H1 (cell line): ENCODE measurements at regions not wholly inside any gene's neighbourhood (a gene's known extent, or its start where the extent isn't known, plus 50 kb on each side); places are given as distances from the start of the nearest gene placed in this dataset.

ENCODE experiments used
- CTCF ChIA-PET: fragments of 300-600 bp; sonication (Branson Sonifier 250); formaldehyde crosslinking; loops from one replicate; lab custom pipeline; 2021; ENCODE audit not compliant: partially characterized antibody; lab: Charles Lee
- POLR2A ChIA-PET: fragments of 300-600 bp; sonication (Branson Sonifier 250); formaldehyde crosslinking; loops from one replicate; lab custom pipeline; 2021; ENCODE audit warnings: inconsistent platforms; ENCODE audit not compliant: partially characterized antibody; lab: Charles Lee
- DNase-seq, 2 experiments: peaks; one replicate each; pipeline versions ENCODE4 v3.0.0 to v3.0.0-alpha.2; 2010 to 2022; ENCODE audit warnings: low spot score in 2 of 2, low read depth in 1 of 2, mixed read lengths in 1 of 2
- FAIRE-seq: peaks from 2 replicates; lab custom pipeline; 2011; peaks lifted over from hg19 to GRCh38; lab: Jason Lieb, UNC
- H2AFZ ChIP-seq: 2 replicates; pipeline ENCODE4 v1.8.1; 2012; ENCODE audit warnings: low read length, inconsistent platforms
- H2AK5ac ChIP-seq: 2 replicates; pipeline ENCODE4 v1.6.1; 2013; ENCODE audit warnings: low read depth, low read length
- H2BK120ac ChIP-seq: replicated peaks from 2 replicates; pipeline ENCODE3; 2013; ENCODE audit warnings: low read depth, low read length, inconsistent platforms
- H2BK12ac ChIP-seq: 2 replicates; pipeline ENCODE4 v1.6.1; 2013; ENCODE audit warnings: low read depth, low read length
- H2BK15ac ChIP-seq: 2 replicates; pipeline ENCODE4 v1.6.1; 2013; ENCODE audit warnings: low read length
- H2BK20ac ChIP-seq: 2 replicates; pipeline ENCODE4 v1.6.1; 2013; ENCODE audit warnings: low read length
- H2BK5ac ChIP-seq: 2 replicates; pipeline ENCODE4 v1.6.1; 2013; ENCODE audit warnings: low read depth, low read length
- H3K14ac ChIP-seq: 2 replicates; pipeline ENCODE4 v1.6.1; 2013; ENCODE audit warnings: inconsistent platforms; ENCODE audit not compliant: insufficient read length
- H3K18ac ChIP-seq: 2 replicates; pipeline ENCODE4 v1.6.1; 2013; ENCODE audit warnings: low read length; ENCODE audit errors: extremely low read depth
- H3K23ac ChIP-seq: 2 replicates; pipeline ENCODE4 v1.6.1; 2013; ENCODE audit warnings: inconsistent platforms; ENCODE audit not compliant: insufficient read length
- H3K23me2 ChIP-seq: 2 replicates; pipeline ENCODE4 v1.6.1; 2013; ENCODE audit warnings: low read depth, low read length
- H3K27ac ChIP-seq: 2 replicates; pipeline ENCODE4 v1.6.1; 2011; ENCODE audit warnings: low read depth, low read length, inconsistent platforms
- H3K27me3 ChIP-seq, 4 experiments: replicated peaks in 1 of 4; 1 replicate in 1 of 4; 2 replicates in 3 of 4; pipeline versions ENCODE4 v1.6.1 to v1.8.1; 2011 to 2013; ENCODE audit warnings: low read length in 3 of 4, mild to moderate bottlenecking in 3 of 4, inconsistent platforms in 2 of 4, mixed read lengths in 2 of 4, moderate library complexity in 1 of 4; ENCODE audit not compliant: control insufficient read depth in 3 of 4, insufficient read depth in 3 of 4; ENCODE audit errors: extremely low read depth in 1 of 4
- H3K36me3 ChIP-seq, 4 experiments: 2 replicates each; pipeline versions ENCODE4 v1.6.1 to v1.8.1; 2011 to 2013; ENCODE audit warnings: mild to moderate bottlenecking in 4 of 4, low read length in 3 of 4, moderate library complexity in 2 of 4, control low read depth in 1 of 4, inconsistent platforms in 1 of 4; ENCODE audit not compliant: insufficient read depth in 4 of 4, control insufficient read depth in 2 of 4
- H3K4ac ChIP-seq: replicated peaks from 2 replicates; pipeline ENCODE3; 2013; ENCODE audit warnings: low read length, low read depth, mixed read lengths, inconsistent platforms; ENCODE audit not compliant: insufficient read length
- H3K4me1 ChIP-seq, 4 experiments: replicated peaks in 1 of 4; 1 replicate in 1 of 4; 2 replicates in 3 of 4; pipeline versions ENCODE4 v1.6.1 to v1.8.1; 2011 to 2013; ENCODE audit warnings: low read length in 3 of 4, inconsistent platforms in 2 of 4, mixed read lengths in 1 of 4; ENCODE audit not compliant: insufficient read depth in 4 of 4, control insufficient read depth in 3 of 4
- H3K4me2 ChIP-seq, 2 experiments: 2 replicates each; pipeline versions ENCODE4 v1.6.1 to v1.8.1; 2011 to 2013; ENCODE audit warnings: low read depth in 2 of 2, low read length in 2 of 2, control low read depth in 1 of 2, inconsistent platforms in 1 of 2, mild to moderate bottlenecking in 1 of 2; ENCODE audit not compliant: insufficient read depth in 1 of 2
- H3K4me3 ChIP-seq, 4 experiments: fragments of 200-600, 300-600 bp in 1 of 4; sonication (generic), shearing (Covaris generic), sonication (Bioruptor Twin) in 1 of 4; 2 replicates each; pipeline versions ENCODE4 v1.5.1 to v1.8.1; 2011 to 2016; ENCODE audit warnings: low read length in 4 of 4, low read depth in 3 of 4, control low read depth in 2 of 4, inconsistent platforms in 2 of 4, mild to moderate bottlenecking in 2 of 4, mixed read lengths in 1 of 4, moderate library complexity in 1 of 4; ENCODE audit not compliant: insufficient read depth in 2 of 4; ENCODE audit errors: extremely low read depth in 1 of 4
- H3K56ac ChIP-seq: replicated peaks from 2 replicates; pipeline ENCODE3; 2013; ENCODE audit warnings: low read depth, mild to moderate bottlenecking, mixed read lengths, low read length, inconsistent platforms; ENCODE audit not compliant: insufficient read length
- H3K79me1 ChIP-seq: 2 replicates; pipeline ENCODE4 v1.6.1; 2013; ENCODE audit warnings: low read depth, low read length, control low read depth
- H3K79me2 ChIP-seq, 2 experiments: 2 replicates each; pipeline versions ENCODE4 v1.6.1 to v1.8.1; 2012 to 2013; ENCODE audit warnings: low read length in 2 of 2, mild to moderate bottlenecking in 2 of 2, inconsistent platforms in 1 of 2; ENCODE audit not compliant: insufficient read depth in 2 of 2, control insufficient read depth in 1 of 2
- H3K9ac ChIP-seq, 4 experiments: replicated peaks in 1 of 4; 1 replicate in 1 of 4; 2 replicates in 3 of 4; pipeline versions ENCODE4 v1.6.1 to v1.8.1; 2011 to 2013; ENCODE audit warnings: low read depth in 3 of 4, low read length in 3 of 4, control low read depth in 2 of 4, mild to moderate bottlenecking in 2 of 4, moderate library complexity in 2 of 4, inconsistent platforms in 1 of 4; ENCODE audit errors: extremely low read depth in 1 of 4
- H3K9me3 ChIP-seq, 2 experiments: 2 replicates each; pipeline versions ENCODE4 v1.6.1 to v1.8.1; 2012 to 2013; ENCODE audit warnings: mild to moderate bottlenecking in 2 of 2, moderate library complexity in 2 of 2, control low read depth in 1 of 2, inconsistent platforms in 1 of 2, low read depth in 1 of 2, low read length in 1 of 2, mixed read lengths in 1 of 2; ENCODE audit not compliant: insufficient read depth in 2 of 2
- H4K20me1 ChIP-seq, 2 experiments: replicated peaks in 1 of 2; 2 replicates each; pipeline versions ENCODE3 to v1.8.1; 2011 to 2013; ENCODE audit warnings: inconsistent platforms in 2 of 2, low read length in 2 of 2, mild to moderate bottlenecking in 1 of 2; ENCODE audit not compliant: insufficient read depth in 2 of 2, control insufficient read depth in 1 of 2
- H4K5ac ChIP-seq: 2 replicates; pipeline ENCODE4 v1.6.1; 2013; ENCODE audit warnings: low read length, low read depth, mixed read lengths, inconsistent platforms; ENCODE audit not compliant: insufficient read length
- H4K8ac ChIP-seq: 2 replicates; pipeline ENCODE4 v1.8.0; 2013; ENCODE audit warnings: mild to moderate bottlenecking, moderate library complexity, low read length, inconsistent platforms; ENCODE audit not compliant: insufficient read depth; ENCODE audit errors: extremely low read depth
- H4K91ac ChIP-seq: replicated peaks from 2 replicates; pipeline ENCODE3; 2013; ENCODE audit warnings: low read length, mixed read lengths, inconsistent platforms; ENCODE audit not compliant: insufficient read length
- CREB1 ChIP-seq: IDR thresholded peaks from 2 replicates; pipeline ENCODE4 v1.6.1; 2012; ENCODE audit warnings: inconsistent platforms

GRCh38 chr3:80006315-80006714, 238.5 kb upstream of the ROBO1 start:
- CTCF ChIA-PET = no interaction called here
- Histone ChIP-seq H3K79me2 (no peaks in the 10 kb centered on the region), H4K20me1 (no peaks in the 10 kb centered on the region), H2BK5ac (no peak overlapping the region), H3K79me1 (no peaks in the 10 kb centered on the region), H2BK12ac (no peak overlapping the region), H2BK120ac (no peak overlapping the region), H3K27me3 (no peaks in the 10 kb centered on the region), H3K4me2 (no peak overlapping the region), H2AK5ac (no peak overlapping the region), H2BK15ac (no peak overlapping the region), H3K36me3 (no peaks in the 10 kb centered on the region), H3K4me3 (no peak overlapping the region), H2AFZ (no peak overlapping the region)
- FAIRE-seq = no peak
- TF ChIP-seq CREB1 = no peak
- TF ChIP-seq, all 59 proteins: peak for 0
- H3K9ac ChIP-seq = no peak overlapping the region
- no peak overlapping the region for H4K8ac ChIP-seq
- H4K91ac ChIP-seq = no peak overlapping the region
- H2BK20ac ChIP-seq = no peak overlapping the region
- H3K27ac ChIP-seq = no peak overlapping the region
- no peaks in the 10 kb centered on the region for H3K23me2 ChIP-seq
- POLR2A ChIA-PET = no interaction called here
- no peak overlapping the region for H4K5ac ChIP-seq
- H3K18ac ChIP-seq = no peak overlapping the region
- H3K56ac ChIP-seq = no peak overlapping the region
- H3K4me1 ChIP-seq = peaks cover 0 to 3% (median 0%) of the 10 kb centered on the region in 4 experiments; a peak in 2 of 7 replicates
- no peak overlapping the region for H3K14ac ChIP-seq
- DNase-seq = no peak
- no peak overlapping the region for H3K4ac ChIP-seq
- no peaks in the 10 kb centered on the region for H3K9me3 ChIP-seq
- no peak overlapping the region for H3K23ac ChIP-seq
